Midbrain (tissue), 1 donor: ENCODE measurements at regions not wholly inside any gene's neighbourhood (a gene's known extent, or its start where the extent isn't known, plus 50 kb on each side); places are given as distances from the start of the nearest gene placed in this dataset.

Experiments used
- DNase-seq: peaks from one replicate; lab custom pipeline; 2025; lab: John Stamatoyannopoulos, UW

- no peak for DNase-seq
Measured at GRCh38 chr9:106052735-106053134, 358.4 kb downstream of the TMEM38B start.

GRCh38 chr9:106056328-106056727, 362.0 kb downstream of the TMEM38B start:
- DNase-seq, result no peak

GRCh38 chr9:106058460-106058859, 364.1 kb downstream of the TMEM38B start:
- DNase-seq, result no peak

- no peak for DNase-seq
Measured at GRCh38 chr9:106059886-106060285, 365.5 kb downstream of the TMEM38B start.

GRCh38 chr9:106060885-106061284, 366.5 kb downstream of the TMEM38B start:
- no peak for DNase-seq

GRCh38 chr9:106062250-106062649, 367.9 kb downstream of the TMEM38B start:
- no peak for DNase-seq

- DNase-seq, result no peak
Measured at GRCh38 chr9:106065136-106065535, 370.8 kb downstream of the TMEM38B start.

GRCh38 chr9:106065579-106066214, 371.4 kb downstream of the TMEM38B start:
- no peak for DNase-seq

GRCh38 chr9:106066940-106067524, 372.7 kb downstream of the TMEM38B start:
- DNase-seq, result no peak

GRCh38 chr9:106069241-106069640, 374.9 kb downstream of the TMEM38B start:
- DNase-seq, result no peak

- DNase-seq, result no peak
Measured at GRCh38 chr9:106072421-106072820, 378.1 kb downstream of the TMEM38B start.

GRCh38 chr9:106074006-106074405, 379.7 kb downstream of the TMEM38B start:
- DNase-seq, result no peak

- DNase-seq, result no peak
Measured at GRCh38 chr9:106075236-106075959, 381.1 kb downstream of the TMEM38B start.

- no peak for DNase-seq
Measured at GRCh38 chr9:106075960-106076327, 381.6 kb downstream of the TMEM38B start.

GRCh38 chr9:106076711-106077110, 382.4 kb downstream of the TMEM38B start:
- no peak for DNase-seq

- no peak for DNase-seq
Measured at GRCh38 chr9:106077731-106078130, 383.4 kb downstream of the TMEM38B start.

GRCh38 chr9:106082621-106083020, 388.3 kb downstream of the TMEM38B start:
- DNase-seq, result no peak

- no peak for DNase-seq
Measured at GRCh38 chr9:106084702-106085101, 390.4 kb downstream of the TMEM38B start.

GRCh38 chr9:106085479-106085878, 391.1 kb downstream of the TMEM38B start:
- DNase-seq, result no peak

- no peak for DNase-seq
Measured at GRCh38 chr9:106092083-106092482, 397.7 kb downstream of the TMEM38B start.

GRCh38 chr9:106102821-106103220, 408.5 kb downstream of the TMEM38B start:
- no peak for DNase-seq

- DNase-seq, result no peak
Measured at GRCh38 chr9:106104887-106105286, 410.5 kb downstream of the TMEM38B start.

- no peak for DNase-seq
Measured at GRCh38 chr9:106106396-106106795, 412.1 kb downstream of the TMEM38B start.
